K562 (cell line): ENCODE measurements at regions not wholly inside any gene's neighbourhood (a gene's known extent, or its start where the extent isn't known, plus 50 kb on each side); places are given as distances from the start of the nearest gene placed in this dataset.

ENCODE experiments used
- ATAC-seq: fragments of 200-7000 bp; cut with Tn5 transposase; 3 replicates; pipeline ENCODE4 v1.9.1; 2020; ENCODE audit warnings: moderate library complexity
- BruUV-seq: library from RNA; stranded (reverse); fragments of 400-500 nt; replicated peaks from 2 replicates; lab custom pipeline; 2021; lab: Mats Ljungman, UMichigan
- CTCF ChIA-PET: fragments of 300-600 bp; formaldehyde crosslinking; extraction: SDS; loops from one replicate; lab custom pipeline; 2021; ENCODE audit warnings: low intra/inter-chr PET ratio; lab: Yijun Ruan, JAX
- POLR2A ChIA-PET: fragments of 300-600, 350-650 bp; sonication (Branson Sonifier 250); formaldehyde crosslinking; extraction: SDS; loops from one replicate; lab custom pipeline; 2021; ENCODE audit warnings: antibody characterized with exemption, inconsistent platforms; lab: Yijun Ruan, JAX
- DNase-seq, 4 experiments: peaks; one replicate each; pipeline versions ENCODE4 v3.0.0 to v3.0.0-alpha.2; 2011 to 2018; ENCODE audit warnings: low spot score in 3 of 4, mixed read lengths in 3 of 4; ENCODE audit errors: extremely low read depth in 1 of 4
- FAIRE-seq: peaks from 2 replicates; lab custom pipeline; 2011; peaks lifted over from hg19 to GRCh38; lab: Jason Lieb, UNC
- H2AFZ ChIP-seq: 2 replicates; pipeline ENCODE4 v1.6.0; 2011; ENCODE audit warnings: low read depth, low read length, control low read depth, inconsistent platforms
- H3K27ac ChIP-seq: fragments of 200-600 bp; 3 replicates; pipeline ENCODE4 v1.8.0; 2011; ENCODE audit warnings: low read depth, mild to moderate bottlenecking, control low read depth, inconsistent platforms, low read length, moderate library complexity, mixed read lengths; ENCODE audit errors: extremely low read depth
- H3K27me3 ChIP-seq, 2 experiments: fragments of 300-600 bp in 1 of 2; 2 replicates in 1 of 2; 3 replicates in 1 of 2; pipeline versions ENCODE4 v1.6.0 to v1.8.0; 2011; ENCODE audit warnings: inconsistent platforms in 2 of 2, low read length in 2 of 2, mild to moderate bottlenecking in 1 of 2, mixed read lengths in 1 of 2, moderate library complexity in 1 of 2; ENCODE audit not compliant: control insufficient read depth in 2 of 2, insufficient read depth in 2 of 2
- H3K36me3 ChIP-seq: fragments of 300-600 bp; 3 replicates; pipeline ENCODE4 v1.8.0; 2011; ENCODE audit warnings: mild to moderate bottlenecking, low read length, inconsistent platforms; ENCODE audit not compliant: control insufficient read depth, insufficient read depth
- H3K4me1 ChIP-seq, 2 experiments: fragments of 200-600 bp in 1 of 2; replicated peaks in 1 of 2; 2 replicates in 1 of 2; 3 replicates in 1 of 2; pipeline versions ENCODE4 v1.5.1 to v1.8.0; 2011; ENCODE audit warnings: inconsistent platforms in 2 of 2, low read length in 2 of 2, mild to moderate bottlenecking in 1 of 2, mixed read lengths in 1 of 2, moderate library complexity in 1 of 2; ENCODE audit not compliant: control insufficient read depth in 2 of 2, insufficient read depth in 2 of 2
- H3K4me2 ChIP-seq: 2 replicates; pipeline ENCODE4 v1.6.1; 2011; ENCODE audit warnings: low read length, control low read depth, inconsistent platforms, mixed read lengths; ENCODE audit not compliant: insufficient read depth
- H3K4me3 ChIP-seq: fragments of 200-600 bp; sonication (generic), shearing (Covaris generic); 2 replicates; pipeline ENCODE4 v1.5.1; 2016; ENCODE audit warnings: control low read depth, inconsistent platforms
- H3K79me2 ChIP-seq: fragments of 200-600 bp; 3 replicates; pipeline ENCODE4 v1.8.0; 2011; ENCODE audit warnings: low read length, inconsistent platforms; ENCODE audit not compliant: control insufficient read depth, insufficient read depth
- H3K9ac ChIP-seq, 2 experiments: 2 replicates each; pipeline versions ENCODE4 v1.6.0 to v1.6.1; 2011; ENCODE audit warnings: low read depth in 2 of 2, low read length in 2 of 2, control low read depth in 1 of 2, inconsistent platforms in 1 of 2, mild to moderate bottlenecking in 1 of 2, mixed read lengths in 1 of 2; ENCODE audit not compliant: insufficient read depth in 1 of 2
- H3K9me1 ChIP-seq: one replicate; pipeline ENCODE4 v1.6.0; 2011; ENCODE audit warnings: inconsistent platforms, mild to moderate bottlenecking, low read length, moderate library complexity; ENCODE audit not compliant: control insufficient read depth, insufficient read depth
- H3K9me3 ChIP-seq: replicated peaks from 2 replicates; pipeline ENCODE4 v1.5.1; 2011; ENCODE audit warnings: low read depth, low read length, inconsistent platforms; ENCODE audit not compliant: control insufficient read depth, insufficient read depth
- H4K20me1 ChIP-seq: replicated peaks from 2 replicates; pipeline ENCODE4 v1.6.1; 2011; ENCODE audit warnings: low read length, inconsistent platforms, mixed read lengths; ENCODE audit not compliant: control insufficient read depth, insufficient read depth
- FOXP1 ChIP-seq: sonication (generic); formaldehyde crosslinking; IDR thresholded peaks from 2 replicates; pipeline ENCODE4 v1.8.0; 2022; ENCODE audit warnings: mild to moderate bottlenecking, missing genetic modification reagents
- HDAC8 ChIP-seq: fragments of 450-650 bp; IDR thresholded peaks from 2 replicates; pipeline ENCODE4 v1.6.1; 2016; ENCODE audit warnings: mild to moderate bottlenecking, missing genetic modification characterization, moderate library complexity, missing compliant biosample characterization
- HLTF ChIP-seq: fragments of 450-650 bp; IDR thresholded peaks from 2 replicates; pipeline ENCODE4 v1.6.1; 2016
- MCM5 ChIP-seq: fragments of 450-650 bp; IDR thresholded peaks from 2 replicates; pipeline ENCODE4 v1.6.1; 2016; ENCODE audit warnings: low read depth
- NFIX ChIP-seq: fragments of 250-450 bp; sonication (Bioruptor Pico); IDR thresholded peaks from 2 replicates; pipeline ENCODE4 v1.4.0; 2020; ENCODE audit warnings: low read depth, mild to moderate bottlenecking, moderate library complexity
- SIX5 ChIP-seq, 2 experiments: IDR thresholded peaks; 2 replicates each; pipeline ENCODE4 v1.6.1; 2011; ENCODE audit warnings: low read length in 2 of 2, borderline replicate concordance in 1 of 2, low read depth in 1 of 2, mild to moderate bottlenecking in 1 of 2, moderate library complexity in 1 of 2; ENCODE audit not compliant: insufficient read depth in 1 of 2
- SP2 ChIP-seq: IDR thresholded peaks from 2 replicates; pipeline ENCODE4 v1.6.1; 2011; ENCODE audit warnings: mild to moderate bottlenecking, low read depth, low read length, moderate library complexity; ENCODE audit not compliant: poor library complexity, severe bottlenecking; ENCODE audit errors: extremely low read depth
- ZFPM2 ChIP-seq: fragments of 250-450 bp; sonication (Bioruptor Pico); IDR thresholded peaks from 2 replicates; pipeline ENCODE4 v1.5.1; 2022; ENCODE audit warnings: mild to moderate bottlenecking
- ZNF24 ChIP-seq: fragments of 450-650 bp; IDR thresholded peaks from 2 replicates; pipeline ENCODE4 v1.6.1; 2016
- ZNF507 ChIP-seq: conservative IDR thresholded peaks from 2 replicates; pipeline ENCODE4 v1.6.1; 2017; ENCODE audit warnings: missing genetic modification characterization, missing compliant biosample characterization
- ZNF695 ChIP-seq: fragments of 450-650 bp; formaldehyde crosslinking; IDR thresholded peaks from 2 replicates; pipeline ENCODE4 v1.4.0; 2020; ENCODE audit warnings: mild to moderate bottlenecking, moderate library complexity
- ZNF79 ChIP-seq: fragments of 250-450 bp; sonication (Bioruptor Pico); IDR thresholded peaks from 2 replicates; pipeline ENCODE4 v1.4.0; 2020; ENCODE audit warnings: low read depth, mild to moderate bottlenecking, moderate library complexity
- WGBS: fragments of 100-300 bp; shearing (Covaris generic); methylation state at CpG from one replicate; pipeline ENCODE4 v1.1.6; 2016; ENCODE audit warnings: low coverage, mixed read lengths; ENCODE audit not compliant: insufficient coverage; ENCODE audit errors: missing lambda C conversion rate; 5-methylcytosine and 5-hydroxymethylcytosine counted together
- in situ Hi-C: fragments of 300-500 bp; cut with MboI; formaldehyde crosslinking; loops from 4 replicates; pipeline ENCODE4 v1.15.0; 2018; ENCODE audit warnings: inconsistent platforms, mixed read lengths
- intact Hi-C: fragments of 100-400 bp; cut with micrococcal nuclease; formaldehyde crosslinking; loops from 2 replicates; pipeline ENCODE4 v1.14.2; 2022
- TF ChIP-seq, protein P1 (sequence below): sonication (generic); formaldehyde crosslinking; IDR thresholded peaks from 2 replicates; pipeline ENCODE4 v1.8.1; 2023; ENCODE audit warnings: missing genetic modification reagents, mild to moderate bottlenecking, borderline replicate concordance
- TF ChIP-seq, protein P2 (sequence below): fragments of 250-450 bp; sonication (Bioruptor Pico); IDR thresholded peaks from 2 replicates; pipeline ENCODE4 v1.8.0; 2022; ENCODE audit warnings: moderate library complexity, mild to moderate bottlenecking, inconsistent platforms
- TF ChIP-seq, protein P3 (sequence below): IDR thresholded peaks from 2 replicates; pipeline ENCODE4 v1.6.1; 2011; ENCODE audit warnings: borderline replicate concordance, low read depth, mild to moderate bottlenecking, moderate library complexity, low read length; ENCODE audit not compliant: insufficient read depth, poor library complexity, severe bottlenecking

DNA sequence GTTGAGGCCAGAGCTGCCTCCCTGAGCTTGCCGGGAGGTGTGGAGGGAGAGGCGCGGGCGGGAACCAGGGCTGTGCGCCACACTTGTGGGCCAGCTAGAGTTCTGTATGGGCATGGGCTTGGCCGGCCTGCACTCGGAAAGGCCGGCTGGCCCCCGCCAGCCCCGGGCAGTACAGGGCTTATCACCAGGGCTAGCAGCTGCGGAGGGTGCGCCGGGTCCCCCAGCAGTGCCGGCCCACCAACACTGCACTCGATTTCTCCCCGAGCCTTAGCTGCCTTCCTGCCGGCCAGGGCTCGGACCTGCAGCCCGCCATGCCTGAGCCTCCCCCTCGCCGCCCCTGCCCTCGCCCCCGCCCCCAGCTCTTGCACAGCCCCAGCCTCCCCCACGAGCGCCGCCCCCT is 472.7 kb downstream of the TFAP2A start:
- WGBS: 5% methylated on average over 17 of the region's 26 CpGs
- intact Hi-C loops: no loop called here
- FAIRE-seq: no peak

More for the DNA sequence above, 472.7 kb downstream of the TFAP2A start:
- Histone ChIP-seq H3K4me3 (no peak overlapping the region), H3K9me3 (no peaks in the 10 kb centered on the region), H3K27me3 (no peaks in the 10 kb centered on the region), H3K4me1 (no peaks in the 10 kb centered on the region), H2AFZ (no peak overlapping the region), H3K79me2 (no peaks in the 10 kb centered on the region), H3K36me3 (no peaks in the 10 kb centered on the region), H3K4me2 (no peak overlapping the region), H4K20me1 (no peaks in the 10 kb centered on the region), H3K27ac (no peak overlapping the region), H3K9me1 (no peaks in the 10 kb centered on the region), H3K9ac (no peak overlapping the region)
- BruUV-seq: no TSS peak
- in situ Hi-C loops: no loop called here
- TF ChIP-seq ZNF24 (no peak), FOXP1 (CRISPR knock-in tag) (no peak), ZNF79 (CRISPR knock-in tag) (no peak), HDAC8 (tag) (no peak), SP2 (no peak), ZFPM2 (CRISPR knock-in tag) (no peak), ZNF695 (CRISPR knock-in tag) (no peak), ZNF507 (tag) (no peak), HLTF (no peak), MCM5 (no peak), NFIX (CRISPR knock-in tag) (no peak), SIX5 (IDR thresholded peaks at IDR 0.05; ENCODE audit: borderline replicate concordance in 1 of 2, insufficient read depth in 1 of 2, low read depth in 1 of 2, low read length in 2 of 2) (no peak)
- TF ChIP-seq, protein P1, sequence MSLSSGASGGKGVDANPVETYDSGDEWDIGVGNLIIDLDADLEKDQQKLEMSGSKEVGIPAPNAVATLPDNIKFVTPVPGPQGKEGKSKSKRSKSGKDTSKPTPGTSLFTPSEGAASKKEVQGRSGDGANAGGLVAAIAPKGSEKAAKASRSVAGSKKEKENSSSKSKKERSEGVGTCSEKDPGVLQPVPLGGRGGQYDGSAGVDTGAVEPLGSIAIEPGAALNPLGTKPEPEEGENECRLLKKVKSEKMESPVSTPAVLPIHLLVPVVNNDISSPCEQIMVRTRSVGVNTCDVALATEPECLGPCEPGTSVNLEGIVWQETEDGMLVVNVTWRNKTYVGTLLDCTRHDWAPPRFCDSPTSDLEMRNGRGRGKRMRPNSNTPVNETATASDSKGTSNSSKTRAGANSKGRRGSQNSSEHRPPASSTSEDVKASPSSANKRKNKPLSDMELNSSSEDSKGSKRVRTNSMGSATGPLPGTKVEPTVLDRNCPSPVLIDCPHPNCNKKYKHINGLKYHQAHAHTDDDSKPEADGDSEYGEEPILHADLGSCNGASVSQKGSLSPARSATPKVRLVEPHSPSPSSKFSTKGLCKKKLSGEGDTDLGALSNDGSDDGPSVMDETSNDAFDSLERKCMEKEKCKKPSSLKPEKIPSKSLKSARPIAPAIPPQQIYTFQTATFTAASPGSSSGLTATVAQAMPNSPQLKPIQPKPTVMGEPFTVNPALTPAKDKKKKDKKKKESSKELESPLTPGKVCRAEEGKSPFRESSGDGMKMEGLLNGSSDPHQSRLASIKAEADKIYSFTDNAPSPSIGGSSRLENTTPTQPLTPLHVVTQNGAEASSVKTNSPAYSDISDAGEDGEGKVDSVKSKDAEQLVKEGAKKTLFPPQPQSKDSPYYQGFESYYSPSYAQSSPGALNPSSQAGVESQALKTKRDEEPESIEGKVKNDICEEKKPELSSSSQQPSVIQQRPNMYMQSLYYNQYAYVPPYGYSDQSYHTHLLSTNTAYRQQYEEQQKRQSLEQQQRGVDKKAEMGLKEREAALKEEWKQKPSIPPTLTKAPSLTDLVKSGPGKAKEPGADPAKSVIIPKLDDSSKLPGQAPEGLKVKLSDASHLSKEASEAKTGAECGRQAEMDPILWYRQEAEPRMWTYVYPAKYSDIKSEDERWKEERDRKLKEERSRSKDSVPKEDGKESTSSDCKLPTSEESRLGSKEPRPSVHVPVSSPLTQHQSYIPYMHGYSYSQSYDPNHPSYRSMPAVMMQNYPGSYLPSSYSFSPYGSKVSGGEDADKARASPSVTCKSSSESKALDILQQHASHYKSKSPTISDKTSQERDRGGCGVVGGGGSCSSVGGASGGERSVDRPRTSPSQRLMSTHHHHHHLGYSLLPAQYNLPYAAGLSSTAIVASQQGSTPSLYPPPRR: no peak
- TF ChIP-seq, protein P2, sequence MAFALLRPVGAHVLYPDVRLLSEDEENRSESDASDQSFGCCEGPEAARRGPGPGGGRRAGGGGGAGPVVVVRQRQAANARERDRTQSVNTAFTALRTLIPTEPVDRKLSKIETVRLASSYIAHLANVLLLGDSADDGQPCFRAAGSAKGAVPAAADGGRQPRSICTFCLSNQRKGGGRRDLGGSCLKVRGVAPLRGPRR (CRISPR knock-in tag): no peak
- TF ChIP-seq, protein P3, sequence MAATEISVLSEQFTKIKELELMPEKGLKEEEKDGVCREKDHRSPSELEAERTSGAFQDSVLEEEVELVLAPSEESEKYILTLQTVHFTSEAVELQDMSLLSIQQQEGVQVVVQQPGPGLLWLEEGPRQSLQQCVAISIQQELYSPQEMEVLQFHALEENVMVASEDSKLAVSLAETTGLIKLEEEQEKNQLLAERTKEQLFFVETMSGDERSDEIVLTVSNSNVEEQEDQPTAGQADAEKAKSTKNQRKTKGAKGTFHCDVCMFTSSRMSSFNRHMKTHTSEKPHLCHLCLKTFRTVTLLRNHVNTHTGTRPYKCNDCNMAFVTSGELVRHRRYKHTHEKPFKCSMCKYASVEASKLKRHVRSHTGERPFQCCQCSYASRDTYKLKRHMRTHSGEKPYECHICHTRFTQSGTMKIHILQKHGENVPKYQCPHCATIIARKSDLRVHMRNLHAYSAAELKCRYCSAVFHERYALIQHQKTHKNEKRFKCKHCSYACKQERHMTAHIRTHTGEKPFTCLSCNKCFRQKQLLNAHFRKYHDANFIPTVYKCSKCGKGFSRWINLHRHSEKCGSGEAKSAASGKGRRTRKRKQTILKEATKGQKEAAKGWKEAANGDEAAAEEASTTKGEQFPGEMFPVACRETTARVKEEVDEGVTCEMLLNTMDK: no peak
- no peak for ATAC-seq
- no peak for DNase-seq
- ChIA-PET CTCF (no interaction called here), POLR2A (no interaction called here)
